ENCODE measurements at regions not wholly inside any gene's neighbourhood (a gene's known extent, or its start where the extent isn't known, plus 50 kb on each side); places are given as distances from the start of the nearest gene placed in this dataset.

DNA sequence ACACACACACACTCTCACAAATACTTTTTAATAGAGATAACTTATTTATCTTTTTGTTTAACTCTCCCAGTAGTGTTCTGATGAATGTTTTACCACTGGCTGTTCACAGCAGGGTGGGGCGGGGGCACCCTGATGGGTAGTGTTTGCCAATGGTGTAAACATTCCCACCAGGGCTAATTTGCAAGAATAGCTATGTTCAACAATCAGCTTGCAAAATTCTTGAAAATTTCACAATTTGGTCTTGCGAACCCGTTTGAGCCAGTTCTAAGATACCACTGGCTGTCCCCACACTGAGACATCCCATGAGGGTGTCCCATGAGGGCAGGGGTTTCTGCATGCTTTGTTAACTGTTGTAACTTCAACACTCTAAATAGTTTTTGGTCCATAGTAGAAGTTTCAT lies 348.5 kb downstream of the CXCL12 start:
- H3K27ac ChIP-seq (ENCODE audit: poor library complexity, severe bottlenecking), result no peak overlapping the region
- H3K4me1 ChIP-seq (ENCODE audit: insufficient read depth, poor library complexity, severe bottlenecking), result no peaks in the 10 kb centered on the region
- DNase-seq (ENCODE audit: low spot score), result no peak
- ATAC-seq (ENCODE audit: low read depth), result no peak
- no peaks in the 10 kb centered on the region for H3K36me3 ChIP-seq (ENCODE audit: low read depth)
- H3K9me3 ChIP-seq (ENCODE audit: severe bottlenecking), result no peaks in the 10 kb centered on the region
- TF ChIP-seq, protein P1, sequence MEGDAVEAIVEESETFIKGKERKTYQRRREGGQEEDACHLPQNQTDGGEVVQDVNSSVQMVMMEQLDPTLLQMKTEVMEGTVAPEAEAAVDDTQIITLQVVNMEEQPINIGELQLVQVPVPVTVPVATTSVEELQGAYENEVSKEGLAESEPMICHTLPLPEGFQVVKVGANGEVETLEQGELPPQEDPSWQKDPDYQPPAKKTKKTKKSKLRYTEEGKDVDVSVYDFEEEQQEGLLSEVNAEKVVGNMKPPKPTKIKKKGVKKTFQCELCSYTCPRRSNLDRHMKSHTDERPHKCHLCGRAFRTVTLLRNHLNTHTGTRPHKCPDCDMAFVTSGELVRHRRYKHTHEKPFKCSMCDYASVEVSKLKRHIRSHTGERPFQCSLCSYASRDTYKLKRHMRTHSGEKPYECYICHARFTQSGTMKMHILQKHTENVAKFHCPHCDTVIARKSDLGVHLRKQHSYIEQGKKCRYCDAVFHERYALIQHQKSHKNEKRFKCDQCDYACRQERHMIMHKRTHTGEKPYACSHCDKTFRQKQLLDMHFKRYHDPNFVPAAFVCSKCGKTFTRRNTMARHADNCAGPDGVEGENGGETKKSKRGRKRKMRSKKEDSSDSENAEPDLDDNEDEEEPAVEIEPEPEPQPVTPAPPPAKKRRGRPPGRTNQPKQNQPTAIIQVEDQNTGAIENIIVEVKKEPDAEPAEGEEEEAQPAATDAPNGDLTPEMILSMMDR (IDR thresholded peaks at IDR 0.05; ENCODE audit: poor library complexity, severe bottlenecking), result no peak
- H3K27me3 ChIP-seq (ENCODE audit: insufficient read depth, poor library complexity, severe bottlenecking), result no peaks in the 10 kb centered on the region
- H3K4me3 ChIP-seq (ENCODE audit: severe bottlenecking), result no peak overlapping the region

DNA sequence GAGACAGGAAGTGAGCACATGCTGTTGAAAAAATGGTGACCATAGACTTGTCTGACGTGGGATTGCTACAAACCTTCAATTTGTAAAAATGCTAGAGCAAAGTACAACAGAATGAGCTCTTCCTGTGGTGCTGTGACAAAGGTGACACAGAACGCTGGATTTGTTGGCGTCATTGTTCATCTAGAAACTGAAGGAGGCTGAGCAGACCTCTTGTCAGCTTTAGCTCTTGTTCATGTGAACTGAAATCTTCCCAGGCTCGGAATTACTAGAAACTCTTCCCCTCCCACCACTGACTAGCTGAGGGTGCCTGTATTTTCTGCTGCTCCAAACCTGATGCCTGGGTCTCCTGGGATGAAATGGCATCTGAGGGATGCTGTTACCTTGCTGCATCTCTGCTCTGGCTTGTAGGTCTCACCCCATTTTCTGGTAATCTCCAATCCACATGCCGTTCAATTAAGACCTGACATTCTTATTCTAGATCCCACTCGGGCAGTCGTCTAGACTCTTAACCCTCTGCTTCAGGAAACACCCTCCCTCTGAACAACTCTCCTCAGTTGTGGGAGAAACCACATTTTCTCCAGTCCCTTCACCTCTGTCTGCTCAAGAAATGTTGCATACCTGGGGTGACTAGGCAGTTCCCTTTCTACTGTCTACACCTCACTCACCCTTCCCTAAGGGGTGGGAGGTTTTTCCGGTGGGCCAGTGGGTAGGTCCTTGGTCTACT lies 349.3 kb downstream of the CXCL12 start:
- no peak overlapping the region for H3K27ac ChIP-seq (ENCODE audit: poor library complexity, severe bottlenecking)
- no peaks in the 10 kb centered on the region for H3K27me3 ChIP-seq (ENCODE audit: insufficient read depth, poor library complexity, severe bottlenecking)
- DNase-seq (ENCODE audit: low spot score), result no peak
- no peaks in the 10 kb centered on the region for H3K9me3 ChIP-seq (ENCODE audit: severe bottlenecking)
- no peaks in the 10 kb centered on the region for H3K36me3 ChIP-seq (ENCODE audit: low read depth)
- no peak for ATAC-seq (ENCODE audit: low read depth)
- H3K4me3 ChIP-seq (ENCODE audit: severe bottlenecking), result no peak overlapping the region
- TF ChIP-seq, protein P1 (IDR thresholded peaks at IDR 0.05; ENCODE audit: poor library complexity, severe bottlenecking), result no peak
- H3K4me1 ChIP-seq (ENCODE audit: insufficient read depth, poor library complexity, severe bottlenecking), result no peaks in the 10 kb centered on the region

DNA sequence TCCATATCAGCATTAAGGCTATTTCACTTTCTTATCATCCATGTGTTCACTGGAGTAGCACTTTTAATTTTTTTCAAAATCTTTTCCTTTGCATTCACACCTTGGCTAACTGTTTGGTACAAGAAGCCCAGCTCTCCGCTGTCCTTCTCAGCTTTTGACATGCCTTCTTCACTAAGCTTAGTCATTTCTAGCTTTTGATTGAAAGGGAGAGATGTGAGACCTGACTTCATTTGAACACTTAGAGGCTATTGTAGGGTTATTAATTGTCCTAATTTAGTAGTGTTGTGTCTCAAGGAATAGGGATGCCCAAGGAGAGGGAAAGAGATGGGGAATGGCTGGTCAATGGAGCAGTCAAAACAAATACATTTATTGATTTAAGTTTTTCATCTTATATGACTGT lies 350.0 kb downstream of the CXCL12 start:
- Histone ChIP-seq H3K27ac (ENCODE audit: poor library complexity, severe bottlenecking) (no peak overlapping the region), H3K9me3 (ENCODE audit: severe bottlenecking) (no peaks in the 10 kb centered on the region), H3K36me3 (ENCODE audit: low read depth) (no peaks in the 10 kb centered on the region), H3K27me3 (ENCODE audit: insufficient read depth, poor library complexity, severe bottlenecking) (no peaks in the 10 kb centered on the region), H3K4me3 (ENCODE audit: severe bottlenecking) (no peak overlapping the region), H3K4me1 (ENCODE audit: insufficient read depth, poor library complexity, severe bottlenecking) (no peaks in the 10 kb centered on the region)
- no peak for ATAC-seq (ENCODE audit: low read depth)
- TF ChIP-seq, protein P1 (IDR thresholded peaks at IDR 0.05; ENCODE audit: poor library complexity, severe bottlenecking), result no peak
- DNase-seq (ENCODE audit: low spot score), result no peak

DNA sequence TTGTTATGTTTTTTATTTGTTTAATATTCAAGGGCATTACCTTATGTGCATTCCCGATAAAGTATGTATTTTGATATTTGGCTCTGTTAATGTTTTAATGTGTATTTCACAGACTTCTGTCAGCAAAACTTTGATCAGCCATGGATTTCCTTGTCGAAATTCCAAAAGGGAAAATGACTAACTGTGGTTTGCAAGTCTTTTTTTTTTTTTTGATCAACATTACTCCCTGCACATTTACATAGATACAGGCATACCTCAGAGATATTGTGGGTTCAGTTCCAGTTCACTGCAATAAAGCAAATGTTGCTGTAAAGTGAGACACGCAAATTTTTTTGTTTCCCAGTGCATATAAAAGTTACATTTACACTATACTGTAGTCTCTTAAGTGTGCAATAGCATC lies 351.9 kb downstream of the CXCL12 start:
- TF ChIP-seq, protein P1 (IDR thresholded peaks at IDR 0.05; ENCODE audit: poor library complexity, severe bottlenecking), result no peak
- H3K27me3 ChIP-seq (ENCODE audit: insufficient read depth, poor library complexity, severe bottlenecking), result no peaks in the 10 kb centered on the region
- ATAC-seq (ENCODE audit: low read depth) (no peak), DNase-seq (ENCODE audit: low spot score) (no peak)
- no peaks in the 10 kb centered on the region for H3K9me3 ChIP-seq (ENCODE audit: severe bottlenecking)
- no peak overlapping the region for H3K4me3 ChIP-seq (ENCODE audit: severe bottlenecking)
- H3K27ac ChIP-seq (ENCODE audit: poor library complexity, severe bottlenecking), result no peak overlapping the region
- H3K36me3 ChIP-seq (ENCODE audit: low read depth), result no peaks in the 10 kb centered on the region
- H3K4me1 ChIP-seq (ENCODE audit: insufficient read depth, poor library complexity, severe bottlenecking), result no peaks in the 10 kb centered on the region

DNA sequence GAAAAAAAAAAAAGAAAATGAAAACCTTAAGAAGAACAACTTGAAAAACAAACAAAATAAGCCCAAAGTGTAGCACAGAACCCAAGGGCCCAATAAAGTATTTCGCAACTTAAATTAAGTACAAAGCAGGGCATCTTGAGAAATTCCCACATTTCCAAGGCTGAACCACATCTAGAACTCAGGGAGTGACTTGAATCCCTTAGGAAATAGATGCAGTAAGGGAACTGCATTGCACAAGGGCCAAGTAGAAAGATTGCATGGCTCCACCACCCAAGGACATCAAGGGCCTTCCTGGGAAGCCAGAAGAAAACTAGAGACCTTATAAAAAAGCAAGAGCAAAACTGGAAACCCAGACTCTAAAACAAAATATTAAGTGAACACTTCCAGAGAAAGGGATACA lies 352.7 kb downstream of the CXCL12 start:
- TF ChIP-seq, protein P1 (IDR thresholded peaks at IDR 0.05; ENCODE audit: poor library complexity, severe bottlenecking), result no peak
- Histone ChIP-seq H3K4me1 (ENCODE audit: insufficient read depth, poor library complexity, severe bottlenecking) (no peaks in the 10 kb centered on the region), H3K36me3 (ENCODE audit: low read depth) (no peaks in the 10 kb centered on the region), H3K4me3 (ENCODE audit: severe bottlenecking) (no peak overlapping the region), H3K27me3 (ENCODE audit: insufficient read depth, poor library complexity, severe bottlenecking) (no peaks in the 10 kb centered on the region), H3K27ac (ENCODE audit: poor library complexity, severe bottlenecking) (no peak overlapping the region), H3K9me3 (ENCODE audit: severe bottlenecking) (no peaks in the 10 kb centered on the region)
- ATAC-seq (ENCODE audit: low read depth) (no peak), DNase-seq (ENCODE audit: low spot score) (no peak)

All from RWPE2 (cell line).